ENCODE measurements at regions not wholly inside any gene's neighbourhood (a gene's known extent, or its start where the extent isn't known, plus 50 kb on each side); places are given as distances from the start of the nearest gene placed in this dataset.
"Not testable (repeated sequence)": the region's sequence is repeated elsewhere in the genome, so short reads cannot be mapped to it uniquely, and the experiment has no call there.

- 50 to 59% methylated on average over 1 of the region's 1 CpG for WGBS, 2 experiments
Observed at GRCh38 chr1:65020774-65021173, 54.4 kb upstream of the JAK1 start.

GRCh38 chr1:65021795-65022194 lies 55.4 kb upstream of the JAK1 start:
- H3K4me3 ChIP-seq (ENCODE audit: insufficient read depth, low read depth, low read length): no peak overlapping the region
- H3K27me3 ChIP-seq (ENCODE audit: control insufficient read depth, insufficient read depth, low read length, poor library complexity, severe bottlenecking): no peaks in the 10 kb centered on the region
- H3K9me3 ChIP-seq (ENCODE audit: control insufficient read depth, low read length): no peaks in the 10 kb centered on the region
- no peaks in the 10 kb centered on the region for H3K36me3 ChIP-seq (ENCODE audit: control insufficient read depth, insufficient read depth, low read length)
- no peaks in the 10 kb centered on the region for H3K4me1 ChIP-seq (ENCODE audit: control insufficient read depth, insufficient read depth, low read length)
- no peak overlapping the region for H3K27ac ChIP-seq (ENCODE audit: insufficient read depth, low read depth, low read length, poor library complexity, severe bottlenecking)
- 86 to 88% methylated on average over 1 of the region's 1 CpG for WGBS, 2 experiments

More at GRCh38 chr1:65020774-65021173, 54.4 kb upstream of the JAK1 start:
- Histone ChIP-seq H3K36me3 (ENCODE audit: control insufficient read depth, insufficient read depth, low read length) (no peaks in the 10 kb centered on the region), H3K4me3 (ENCODE audit: insufficient read depth, low read depth, low read length) (no peak overlapping the region), H3K4me1 (ENCODE audit: control insufficient read depth, insufficient read depth, low read length) (no peaks in the 10 kb centered on the region), H3K9me3 (ENCODE audit: control insufficient read depth, low read length) (no peaks in the 10 kb centered on the region), H3K27me3 (ENCODE audit: control insufficient read depth, insufficient read depth, low read length, poor library complexity, severe bottlenecking) (no peaks in the 10 kb centered on the region), H3K27ac (ENCODE audit: insufficient read depth, low read depth, low read length, poor library complexity, severe bottlenecking) (no peak overlapping the region)

DNA sequence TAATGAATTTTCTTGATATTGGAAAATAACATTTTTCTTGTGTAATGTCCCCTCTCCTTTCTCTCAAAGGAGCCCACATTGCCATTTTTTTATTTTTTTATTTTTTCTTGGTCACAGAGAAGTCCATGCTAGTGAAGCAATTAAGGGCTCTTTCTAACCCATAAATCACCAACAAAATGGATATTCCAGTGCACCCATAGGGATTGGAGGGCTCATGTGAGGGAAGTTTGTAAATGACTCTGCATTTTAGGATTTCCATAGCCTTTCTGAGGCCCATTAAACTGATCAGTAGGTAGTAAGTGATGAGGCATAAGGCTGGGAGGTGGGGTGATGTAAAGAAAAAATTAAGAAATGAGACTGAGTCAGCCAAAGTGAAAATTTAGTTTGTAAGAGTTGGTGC lies 55.9 kb upstream of the JAK1 start:
- no peak overlapping the region for H3K4me3 ChIP-seq (ENCODE audit: insufficient read depth, low read depth, low read length)
- no peaks in the 10 kb centered on the region for H3K27me3 ChIP-seq (ENCODE audit: control insufficient read depth, insufficient read depth, low read length, poor library complexity, severe bottlenecking)
- no peak overlapping the region for H3K27ac ChIP-seq (ENCODE audit: insufficient read depth, low read depth, low read length, poor library complexity, severe bottlenecking)
- H3K36me3 ChIP-seq (ENCODE audit: control insufficient read depth, insufficient read depth, low read length): no peaks in the 10 kb centered on the region
- H3K9me3 ChIP-seq (ENCODE audit: control insufficient read depth, low read length): no peaks in the 10 kb centered on the region
- no peaks in the 10 kb centered on the region for H3K4me1 ChIP-seq (ENCODE audit: control insufficient read depth, insufficient read depth, low read length)

DNA sequence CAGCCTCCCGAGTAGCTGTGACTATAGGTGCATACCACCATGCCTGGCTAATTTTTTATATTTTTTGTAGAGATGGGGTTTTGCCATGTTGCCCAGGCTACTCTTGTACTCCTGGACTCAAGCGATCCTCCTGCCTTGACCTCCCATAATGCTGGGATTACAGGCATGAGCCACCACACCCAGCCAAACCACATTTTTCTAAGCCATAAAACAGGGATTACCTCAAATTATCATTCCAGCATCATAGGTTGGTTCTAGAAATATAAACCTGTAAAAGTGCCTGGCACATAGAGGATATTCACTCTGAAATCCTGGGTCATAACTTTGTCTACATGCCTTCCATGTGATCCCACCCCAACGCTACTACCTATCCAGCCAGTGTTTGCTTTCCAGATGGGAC lies 59.4 kb upstream of the JAK1 start:
- 90 to 93% methylated on average over 3 of the region's 3 CpGs for WGBS, 2 experiments
- H3K9me3 ChIP-seq (ENCODE audit: control insufficient read depth, low read length): no peaks in the 10 kb centered on the region
- H3K27ac ChIP-seq (ENCODE audit: insufficient read depth, low read depth, low read length, poor library complexity, severe bottlenecking): no peak overlapping the region
- H3K36me3 ChIP-seq (ENCODE audit: control insufficient read depth, insufficient read depth, low read length): no peaks in the 10 kb centered on the region
- H3K4me3 ChIP-seq (ENCODE audit: insufficient read depth, low read depth, low read length): no peak overlapping the region
- no peaks in the 10 kb centered on the region for H3K4me1 ChIP-seq (ENCODE audit: control insufficient read depth, insufficient read depth, low read length)
- H3K27me3 ChIP-seq (ENCODE audit: control insufficient read depth, insufficient read depth, low read length, poor library complexity, severe bottlenecking): no peaks in the 10 kb centered on the region

- Histone ChIP-seq H3K9me3 (ENCODE audit: control insufficient read depth, low read length) (no peaks in the 10 kb centered on the region), H3K4me1 (ENCODE audit: control insufficient read depth, insufficient read depth, low read length) (no peaks in the 10 kb centered on the region), H3K27me3 (ENCODE audit: control insufficient read depth, insufficient read depth, low read length, poor library complexity, severe bottlenecking) (no peaks in the 10 kb centered on the region), H3K27ac (ENCODE audit: insufficient read depth, low read depth, low read length, poor library complexity, severe bottlenecking) (no peak overlapping the region), H3K36me3 (ENCODE audit: control insufficient read depth, insufficient read depth, low read length) (no peaks in the 10 kb centered on the region), H3K4me3 (ENCODE audit: insufficient read depth, low read depth, low read length) (no peak overlapping the region)
- WGBS, 2 experiments: 37 to 40% methylated on average over 3 of the region's 3 CpGs
Observed at GRCh38 chr1:65026235-65026634, 59.9 kb upstream of the JAK1 start.

GRCh38 chr1:65027666-65028358 lies 61.5 kb upstream of the JAK1 start:
- Histone ChIP-seq H3K4me1 (ENCODE audit: control insufficient read depth, insufficient read depth, low read length) (no peaks in the 10 kb centered on the region), H3K27me3 (ENCODE audit: control insufficient read depth, insufficient read depth, low read length, poor library complexity, severe bottlenecking) (no peaks in the 10 kb centered on the region), H3K27ac (ENCODE audit: insufficient read depth, low read depth, low read length, poor library complexity, severe bottlenecking) (no peak overlapping the region), H3K4me3 (ENCODE audit: insufficient read depth, low read depth, low read length) (no peak overlapping the region), H3K9me3 (ENCODE audit: control insufficient read depth, low read length) (no peaks in the 10 kb centered on the region), H3K36me3 (ENCODE audit: control insufficient read depth, insufficient read depth, low read length) (no peaks in the 10 kb centered on the region)
- 89 to 91% methylated on average over 5 of the region's 5 CpGs for WGBS, 2 experiments

DNA sequence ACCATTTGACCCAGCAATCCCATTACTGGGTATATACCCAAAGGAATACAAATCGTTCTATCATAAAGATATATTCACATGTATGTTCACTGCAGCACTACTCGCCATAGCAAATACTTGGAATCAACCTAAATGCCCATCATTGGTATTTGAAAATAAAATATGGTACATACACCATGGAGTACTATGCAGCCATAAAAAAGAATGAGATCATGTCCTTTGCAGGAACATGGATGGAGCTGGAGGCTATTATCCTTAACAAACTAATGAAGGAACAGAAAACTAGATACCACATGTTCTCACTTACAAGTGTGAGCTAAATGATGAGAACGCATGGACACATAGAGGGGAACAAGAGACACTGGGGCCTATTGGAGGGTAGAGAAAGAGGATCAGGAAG lies 63.1 kb upstream of the JAK1 start:
- H3K4me1 ChIP-seq (ENCODE audit: control insufficient read depth, insufficient read depth, low read length); H3K27ac ChIP-seq (ENCODE audit: insufficient read depth, low read depth, low read length, poor library complexity, severe bottlenecking); H3K4me3 ChIP-seq (ENCODE audit: insufficient read depth, low read depth, low read length); H3K9me3 ChIP-seq (ENCODE audit: control insufficient read depth, low read length); H3K36me3 ChIP-seq (ENCODE audit: control insufficient read depth, insufficient read depth, low read length); H3K27me3 ChIP-seq (ENCODE audit: control insufficient read depth, insufficient read depth, low read length, poor library complexity, severe bottlenecking): not testable (repeated sequence)
- 94 to 95% methylated on average over 2 to 3 of the region's 3 CpGs for WGBS, 2 experiments

DNA sequence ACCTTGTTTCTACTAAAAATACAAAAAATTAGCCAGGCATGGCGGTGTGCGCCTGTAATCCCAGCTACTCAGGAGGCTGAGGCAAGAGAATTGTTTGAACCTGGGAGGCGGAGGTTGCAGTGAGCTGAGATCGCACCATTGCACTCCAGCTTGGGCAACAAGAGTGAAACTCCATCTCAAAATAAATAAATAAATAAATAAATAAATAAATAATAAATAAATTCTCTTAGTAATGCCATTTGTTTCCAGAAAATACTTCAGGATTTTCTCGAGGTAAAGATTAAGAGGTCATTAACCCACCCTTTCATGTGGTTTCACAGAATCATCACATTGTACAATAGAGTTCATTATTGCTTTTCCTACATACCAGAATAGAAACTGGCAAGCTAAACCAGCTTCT lies 68.5 kb upstream of the JAK1 start:
- H3K27ac ChIP-seq (ENCODE audit: insufficient read depth, low read depth, low read length, poor library complexity, severe bottlenecking); H3K4me1 ChIP-seq (ENCODE audit: control insufficient read depth, insufficient read depth, low read length); H3K9me3 ChIP-seq (ENCODE audit: control insufficient read depth, low read length); H3K27me3 ChIP-seq (ENCODE audit: control insufficient read depth, insufficient read depth, low read length, poor library complexity, severe bottlenecking); H3K36me3 ChIP-seq (ENCODE audit: control insufficient read depth, insufficient read depth, low read length); H3K4me3 ChIP-seq (ENCODE audit: insufficient read depth, low read depth, low read length): not testable (repeated sequence)
- 90 to 98% methylated on average over 4 to 5 of the region's 5 CpGs for WGBS, 2 experiments

DNA sequence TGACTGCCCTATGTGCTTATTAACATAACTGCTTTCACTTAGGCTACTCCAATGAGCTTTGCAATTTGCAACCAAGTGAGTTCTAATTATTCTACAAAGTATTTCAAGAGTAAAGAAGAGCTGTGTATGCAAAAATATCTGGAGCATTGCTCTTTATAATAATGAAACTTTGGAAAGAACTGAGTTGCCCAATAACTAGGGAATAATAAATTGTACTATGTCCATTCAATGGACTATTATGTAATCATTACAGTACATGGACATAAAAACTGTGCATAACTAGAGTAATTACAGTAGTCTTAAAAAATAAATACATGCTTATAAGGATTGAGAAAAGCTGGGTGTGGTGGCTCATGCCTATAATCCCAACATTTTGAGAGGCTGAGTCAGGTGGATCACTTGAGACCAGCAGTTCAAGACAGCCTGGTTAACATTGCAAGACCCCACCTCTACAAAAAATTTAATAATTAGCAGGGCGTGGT lies 70.3 kb upstream of the JAK1 start:
- 83 to 95% methylated on average over 1 of the region's 1 CpG for WGBS, 2 experiments
- H3K4me3 ChIP-seq (ENCODE audit: insufficient read depth, low read depth, low read length): no peak overlapping the region
- no peaks in the 10 kb centered on the region for H3K9me3 ChIP-seq (ENCODE audit: control insufficient read depth, low read length)
- no peaks in the 10 kb centered on the region for H3K36me3 ChIP-seq (ENCODE audit: control insufficient read depth, insufficient read depth, low read length)
- H3K27ac ChIP-seq (ENCODE audit: insufficient read depth, low read depth, low read length, poor library complexity, severe bottlenecking): no peak overlapping the region
- no peaks in the 10 kb centered on the region for H3K4me1 ChIP-seq (ENCODE audit: control insufficient read depth, insufficient read depth, low read length)
- no peaks in the 10 kb centered on the region for H3K27me3 ChIP-seq (ENCODE audit: control insufficient read depth, insufficient read depth, low read length, poor library complexity, severe bottlenecking)

- Histone ChIP-seq H3K4me1 (ENCODE audit: control insufficient read depth, insufficient read depth, low read length) (no peaks in the 10 kb centered on the region), H3K9me3 (ENCODE audit: control insufficient read depth, low read length) (no peaks in the 10 kb centered on the region), H3K36me3 (ENCODE audit: control insufficient read depth, insufficient read depth, low read length) (no peaks in the 10 kb centered on the region), H3K27ac (ENCODE audit: insufficient read depth, low read depth, low read length, poor library complexity, severe bottlenecking) (no peak overlapping the region), H3K27me3 (ENCODE audit: control insufficient read depth, insufficient read depth, low read length, poor library complexity, severe bottlenecking) (no peaks in the 10 kb centered on the region), H3K4me3 (ENCODE audit: insufficient read depth, low read depth, low read length) (no peak overlapping the region)
- WGBS, 2 experiments: 100% methylated on average over 1 of the region's 1 CpG; no CpG with 5 or more reads in 1 of the 2 experiments
Observed at GRCh38 chr1:65039066-65039465, 72.7 kb upstream of the JAK1 start.

- Histone ChIP-seq H3K27ac (ENCODE audit: insufficient read depth, low read depth, low read length, poor library complexity, severe bottlenecking) (no peak overlapping the region), H3K9me3 (ENCODE audit: control insufficient read depth, low read length) (no peaks in the 10 kb centered on the region), H3K4me3 (ENCODE audit: insufficient read depth, low read depth, low read length) (no peak overlapping the region), H3K27me3 (ENCODE audit: control insufficient read depth, insufficient read depth, low read length, poor library complexity, severe bottlenecking) (no peaks in the 10 kb centered on the region), H3K36me3 (ENCODE audit: control insufficient read depth, insufficient read depth, low read length) (no peaks in the 10 kb centered on the region), H3K4me1 (ENCODE audit: control insufficient read depth, insufficient read depth, low read length) (no peaks in the 10 kb centered on the region)
- WGBS, 2 experiments: 93 to 96% methylated on average over 2 of the region's 2 CpGs
Observed at GRCh38 chr1:65039508-65039907, 73.2 kb upstream of the JAK1 start.
